Calu3 (cell line): ENCODE measurements at regions not wholly inside any gene's neighbourhood (a gene's known extent, or its start where the extent isn't known, plus 50 kb on each side); places are given as distances from the start of the nearest gene placed in this dataset.
"Not testable (repeated sequence)": the region's sequence is repeated elsewhere in the genome, so short reads cannot be mapped to it uniquely, and the experiment has no call there.

Experiments
- BruUV-seq: library from RNA; stranded (reverse); fragments of 400-500 nt; replicated peaks from 2 replicates; lab custom pipeline; 2021; lab: Mats Ljungman, UMichigan
- CTCF ChIA-PET: fragments of 300-600 bp; sonication (Branson Sonifier 250); formaldehyde crosslinking; loops from one replicate; lab custom pipeline; 2022; ENCODE audit warnings: antibody characterized with exemption; lab: Charles Lee
- DNase-seq: peaks from one replicate; pipeline ENCODE4 v3.0.0; 2022
- H3K27ac Mint-ChIP-seq: one replicate; pipeline ENCODE4 v1.8.0; 2022; ENCODE audit warnings: mixed read lengths; ENCODE audit not compliant: unreplicated experiment
- H3K27me3 Mint-ChIP-seq: one replicate; pipeline ENCODE4 v1.8.0; 2022; ENCODE audit warnings: mixed read lengths; ENCODE audit not compliant: unreplicated experiment
- H3K36me3 Mint-ChIP-seq: one replicate; pipeline ENCODE4 v1.8.0; 2022; ENCODE audit warnings: mild to moderate bottlenecking, moderate library complexity, mixed read lengths; ENCODE audit not compliant: insufficient read depth, unreplicated experiment
- H3K4me1 Mint-ChIP-seq: one replicate; pipeline ENCODE4 v1.8.0; 2022; ENCODE audit warnings: mild to moderate bottlenecking, low read depth, mixed read lengths; ENCODE audit not compliant: unreplicated experiment
- H3K4me3 Mint-ChIP-seq: one replicate; pipeline ENCODE4 v1.8.0; 2022; ENCODE audit warnings: mild to moderate bottlenecking, low read depth, moderate library complexity, mixed read lengths; ENCODE audit not compliant: unreplicated experiment
- H3K9me3 Mint-ChIP-seq: one replicate; pipeline ENCODE4 v1.8.0; 2022; ENCODE audit warnings: low read depth, mixed read lengths; ENCODE audit not compliant: unreplicated experiment
- CTCF ChIP-seq: fragments of 200-600 bp; IDR thresholded peaks from one replicate; pipeline ENCODE4 v1.8.0; 2022; ENCODE audit warnings: antibody characterized with exemption; ENCODE audit not compliant: unreplicated experiment
- intact Hi-C: fragments of 100-400 bp; cut with micrococcal nuclease; formaldehyde crosslinking; loops from one replicate; pipeline ENCODE4 v1.10.0; 2022; ENCODE audit not compliant: unreplicated experiment

- CTCF ChIA-PET, result no interaction called here
- Mint-ChIP-seq H3K36me3 (no peaks in the 10 kb centered on the region), H3K27ac (no peak overlapping the region), H3K4me3 (no peak overlapping the region), H3K27me3 (no peaks in the 10 kb centered on the region), H3K4me1 (peaks cover 19% of the 10 kb centered on the region), H3K9me3 (no peaks in the 10 kb centered on the region)
- intact Hi-C loops, result no loop called here
- no peak for TF ChIP-seq CTCF
- BruUV-seq, result no TSS peak
- DNase-seq, result no peak
Measured at GRCh38 chr4:123676071-123676889, 279.7 kb downstream of the SPRY1 start.

GRCh38 chr4:123676890-123677229, 280.3 kb downstream of the SPRY1 start:
- no peak overlapping the region for H3K4me3 Mint-ChIP-seq
- intact Hi-C loops, result no loop called here
- CTCF ChIA-PET, result no interaction called here
- H3K27me3 Mint-ChIP-seq, result no peaks in the 10 kb centered on the region
- TF ChIP-seq CTCF, result no peak
- H3K9me3 Mint-ChIP-seq, result no peaks in the 10 kb centered on the region
- DNase-seq, result no peak
- no peaks in the 10 kb centered on the region for H3K36me3 Mint-ChIP-seq
- peaks cover 19% of the 10 kb centered on the region for H3K4me1 Mint-ChIP-seq
- BruUV-seq, result no TSS peak
- no peak overlapping the region for H3K27ac Mint-ChIP-seq

GRCh38 chr4:123682931-123683330, 286.3 kb downstream of the SPRY1 start:
- Mint-ChIP-seq H3K27ac (no peak overlapping the region), H3K27me3 (no peaks in the 10 kb centered on the region), H3K4me3 (no peak overlapping the region), H3K4me1 (no peaks in the 10 kb centered on the region), H3K9me3 (peaks cover 3% of the 10 kb centered on the region), H3K36me3 (no peaks in the 10 kb centered on the region)
- CTCF ChIA-PET, result no interaction called here
- DNase-seq, result no peak
- intact Hi-C loops, result no loop called here
- TF ChIP-seq CTCF, result no peak
- no TSS peak for BruUV-seq

GRCh38 chr4:123684937-123685336, 288.3 kb downstream of the SPRY1 start:
- H3K4me3 Mint-ChIP-seq, H3K36me3 Mint-ChIP-seq, DNase-seq, CTCF ChIA-PET, intact Hi-C loops, H3K4me1 Mint-ChIP-seq, H3K9me3 Mint-ChIP-seq, BruUV-seq, H3K27me3 Mint-ChIP-seq, H3K27ac Mint-ChIP-seq: not testable (repeated sequence)

- H3K27ac Mint-ChIP-seq, intact Hi-C loops, H3K9me3 Mint-ChIP-seq, H3K27me3 Mint-ChIP-seq, BruUV-seq, DNase-seq, H3K4me3 Mint-ChIP-seq, H3K36me3 Mint-ChIP-seq, H3K4me1 Mint-ChIP-seq: not testable (repeated sequence)
- CTCF ChIA-PET, result interaction anchor here (0.7 kb wide), 1 partner anchor 37 kb away, joined by 4 read pairs; no protein-coding TSS in a partner anchor
Measured at GRCh38 chr4:123695531-123695930, 298.9 kb downstream of the SPRY1 start.
